Activated CD8-positive, alpha-beta T cell treated with anti-CD3 and anti-CD28 coated beads for 36 hours (primary cell): ENCODE measurements at regions not wholly inside any gene's neighbourhood (a gene's known extent, or its start where the extent isn't known, plus 50 kb on each side); places are given as distances from the start of the nearest gene placed in this dataset.
"Not testable (repeated sequence)": the region's sequence is repeated elsewhere in the genome, so short reads cannot be mapped to it uniquely, and the experiment has no call there.

Source experiments
- ATAC-seq: fragments of 200-7000 bp; cut with Tn5 transposase; one replicate; pipeline ENCODE4 v1.10.0; 2021; ENCODE audit warnings: mild to moderate bottlenecking, moderate library complexity
- CTCF ChIA-PET: fragments of 350-600 bp; sonication (Branson Sonifier 250); formaldehyde crosslinking; loops from one replicate; lab custom pipeline; 2021; ENCODE audit warnings: antibody characterized with exemption; lab: Charles Lee
- POLR2A ChIA-PET: fragments of 350-600 bp; sonication (Branson Sonifier 250); formaldehyde crosslinking; loops from one replicate; lab custom pipeline; 2021; ENCODE audit warnings: antibody characterized with exemption; lab: Charles Lee
- DNase-seq: peaks from one replicate; pipeline ENCODE4 v3.0.0-alpha.2; 2020
- H3K27ac Mint-ChIP-seq: one replicate; pipeline ENCODE4 v1.8.0; 2021; ENCODE audit warnings: mild to moderate bottlenecking, mixed read lengths
- H3K27me3 Mint-ChIP-seq: one replicate; pipeline ENCODE4 v1.8.0; 2021; ENCODE audit warnings: mixed read lengths
- H3K36me3 Mint-ChIP-seq: one replicate; pipeline ENCODE4 v1.8.0; 2021; ENCODE audit warnings: low read depth, mixed read lengths
- H3K4me1 Mint-ChIP-seq: one replicate; pipeline ENCODE4 v1.8.0; 2021; ENCODE audit warnings: low read depth, mixed read lengths
- H3K4me3 Mint-ChIP-seq: one replicate; pipeline ENCODE4 v1.8.0; 2021; ENCODE audit warnings: mild to moderate bottlenecking, moderate library complexity, mixed read lengths
- H3K9me3 Mint-ChIP-seq: one replicate; pipeline ENCODE4 v1.8.0; 2021; ENCODE audit warnings: mixed read lengths
- intact Hi-C: fragments of 100-400 bp; cut with micrococcal nuclease; formaldehyde crosslinking; loops from one replicate; pipeline ENCODE4 v1.10.0; 2022
- TF ChIP-seq, protein P1 (sequence below): fragments of 200-600 bp; IDR thresholded peaks from one replicate; pipeline ENCODE4 v1.8.0; 2022; ENCODE audit warnings: antibody characterized with exemption, mild to moderate bottlenecking

DNA sequence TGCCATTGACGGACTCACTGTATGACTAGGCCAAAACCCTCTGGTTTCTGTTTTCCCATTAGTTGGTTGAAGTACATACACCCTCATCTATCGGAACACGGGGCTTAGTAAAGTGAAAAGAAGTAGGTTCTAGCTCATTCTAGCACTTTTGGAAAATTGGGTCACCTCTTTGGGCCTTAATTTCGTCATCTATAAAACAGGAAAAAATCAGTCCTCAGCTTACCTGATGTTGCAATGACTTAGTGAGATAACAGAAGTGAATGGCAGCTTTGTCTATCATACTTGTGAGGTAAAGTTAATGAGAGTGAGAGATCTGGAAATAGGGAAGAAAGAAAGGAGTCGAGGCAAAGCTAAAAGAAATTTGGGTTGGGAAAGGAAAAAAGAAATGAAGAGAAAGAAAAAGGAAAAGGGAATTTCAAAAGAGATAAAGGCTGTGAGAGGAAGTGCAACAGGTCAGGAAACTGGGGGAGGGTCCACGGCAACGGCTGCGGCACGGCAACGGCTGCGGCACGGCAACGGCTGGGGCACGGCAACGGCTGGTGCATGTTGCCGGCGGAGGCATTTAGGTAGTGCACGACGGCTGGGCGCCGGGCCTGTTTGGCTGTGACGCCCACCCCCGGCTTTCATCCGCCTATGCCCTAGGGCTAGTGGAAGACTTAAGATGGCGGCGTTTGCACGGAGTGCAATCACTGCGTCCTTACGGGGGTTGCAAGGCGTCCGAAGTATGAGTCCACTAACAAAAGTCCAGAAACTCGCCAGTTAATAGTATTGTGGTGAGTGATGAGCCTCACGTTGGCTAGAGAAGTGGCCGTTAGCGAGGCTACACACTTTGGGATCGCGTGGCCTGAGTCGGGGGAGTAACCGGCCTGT lies 91.4 kb upstream of the XIST start:
- CTCF ChIA-PET: no interaction called here

DNA sequence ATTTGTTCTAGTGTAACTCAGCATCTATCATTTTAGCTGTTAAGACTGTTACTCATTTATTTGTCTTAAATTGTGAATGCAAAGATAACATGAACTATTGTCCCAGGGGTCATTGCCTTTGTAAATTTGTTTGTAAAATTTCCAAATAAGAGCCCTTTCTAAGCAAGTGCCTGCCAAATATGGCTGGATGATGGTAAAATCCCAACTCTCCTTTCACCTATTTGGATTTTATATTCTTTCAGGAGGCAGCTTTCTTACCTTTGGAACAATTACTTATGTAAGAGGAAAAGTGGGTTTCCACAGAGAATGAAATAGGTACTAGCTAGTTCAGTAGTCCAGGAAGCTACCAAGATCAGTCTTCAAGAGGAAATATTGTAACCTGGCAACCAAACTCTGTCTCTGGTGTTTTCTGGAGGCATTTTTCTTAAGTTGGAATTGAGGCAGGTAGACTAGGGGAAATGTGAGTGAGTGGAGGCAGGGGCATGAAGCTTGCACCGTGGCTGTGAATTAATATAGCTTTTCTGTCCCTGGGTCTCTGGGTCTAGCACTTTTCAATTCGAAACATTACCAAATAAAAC lies 88.5 kb upstream of the XIST start:
- Mint-ChIP-seq H3K27ac (no peak overlapping the region), H3K27me3 (no peaks in the 10 kb centered on the region), H3K36me3 (peaks cover 2% of the 10 kb centered on the region), H3K4me1 (peaks cover 5% of the 10 kb centered on the region), H3K9me3 (no peaks in the 10 kb centered on the region), H3K4me3 (no peak overlapping the region)
- no peak for DNase-seq
- ChIA-PET CTCF (no interaction called here), POLR2A (no interaction called here)
- ATAC-seq: no peak
- intact Hi-C loops: no loop called here
- TF ChIP-seq, protein P1, sequence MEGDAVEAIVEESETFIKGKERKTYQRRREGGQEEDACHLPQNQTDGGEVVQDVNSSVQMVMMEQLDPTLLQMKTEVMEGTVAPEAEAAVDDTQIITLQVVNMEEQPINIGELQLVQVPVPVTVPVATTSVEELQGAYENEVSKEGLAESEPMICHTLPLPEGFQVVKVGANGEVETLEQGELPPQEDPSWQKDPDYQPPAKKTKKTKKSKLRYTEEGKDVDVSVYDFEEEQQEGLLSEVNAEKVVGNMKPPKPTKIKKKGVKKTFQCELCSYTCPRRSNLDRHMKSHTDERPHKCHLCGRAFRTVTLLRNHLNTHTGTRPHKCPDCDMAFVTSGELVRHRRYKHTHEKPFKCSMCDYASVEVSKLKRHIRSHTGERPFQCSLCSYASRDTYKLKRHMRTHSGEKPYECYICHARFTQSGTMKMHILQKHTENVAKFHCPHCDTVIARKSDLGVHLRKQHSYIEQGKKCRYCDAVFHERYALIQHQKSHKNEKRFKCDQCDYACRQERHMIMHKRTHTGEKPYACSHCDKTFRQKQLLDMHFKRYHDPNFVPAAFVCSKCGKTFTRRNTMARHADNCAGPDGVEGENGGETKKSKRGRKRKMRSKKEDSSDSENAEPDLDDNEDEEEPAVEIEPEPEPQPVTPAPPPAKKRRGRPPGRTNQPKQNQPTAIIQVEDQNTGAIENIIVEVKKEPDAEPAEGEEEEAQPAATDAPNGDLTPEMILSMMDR: no peak

More for the DNA sequence above, 91.4 kb upstream of the XIST start:
- H3K4me1 Mint-ChIP-seq: peaks cover 13% of the 10 kb centered on the region
- peak overlapping the region; percentile 94 for H3K4me3 Mint-ChIP-seq
- peaks cover 10% of the 10 kb centered on the region for H3K36me3 Mint-ChIP-seq
- intact Hi-C loops: no loop called here
- peak; percentile 88 for DNase-seq
- H3K27me3 Mint-ChIP-seq: no peaks in the 10 kb centered on the region
- peak overlapping the region; percentile 97 for H3K27ac Mint-ChIP-seq
- POLR2A ChIA-PET: interaction anchor here (0.6 to 0.9 kb wide), 2 partner anchors 252 to 962 kb away, joined by 3 to 5 read pairs; no protein-coding TSS in a partner anchor
- peak; percentile 99 for ATAC-seq
- TF ChIP-seq, protein P1: no peak
- H3K9me3 Mint-ChIP-seq: no peaks in the 10 kb centered on the region

DNA sequence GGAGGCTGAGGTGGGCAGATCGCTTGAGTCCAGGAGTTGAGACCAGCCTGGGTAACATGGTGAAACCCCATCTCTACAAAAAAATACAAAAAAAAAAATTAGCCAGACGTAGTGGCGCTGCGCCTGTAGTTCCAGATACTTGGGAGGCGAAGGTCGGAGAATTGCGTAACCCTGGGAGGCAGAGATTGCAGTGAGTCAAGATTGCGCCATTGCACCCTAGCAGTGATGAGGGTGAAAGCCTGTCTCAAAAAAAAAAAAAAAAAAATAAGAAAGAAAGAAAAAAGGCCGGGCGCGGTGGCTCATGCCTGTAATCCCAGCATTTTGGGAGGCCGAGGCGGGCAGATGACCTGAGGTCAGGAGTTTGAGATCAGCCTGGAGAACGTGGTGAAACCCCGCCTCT lies 85.3 kb upstream of the XIST start:
- intact Hi-C loops, H3K27ac Mint-ChIP-seq, CTCF ChIA-PET, DNase-seq, ATAC-seq, POLR2A ChIA-PET, H3K4me1 Mint-ChIP-seq, H3K36me3 Mint-ChIP-seq, H3K27me3 Mint-ChIP-seq, H3K4me3 Mint-ChIP-seq, H3K9me3 Mint-ChIP-seq: not testable (repeated sequence)

DNA sequence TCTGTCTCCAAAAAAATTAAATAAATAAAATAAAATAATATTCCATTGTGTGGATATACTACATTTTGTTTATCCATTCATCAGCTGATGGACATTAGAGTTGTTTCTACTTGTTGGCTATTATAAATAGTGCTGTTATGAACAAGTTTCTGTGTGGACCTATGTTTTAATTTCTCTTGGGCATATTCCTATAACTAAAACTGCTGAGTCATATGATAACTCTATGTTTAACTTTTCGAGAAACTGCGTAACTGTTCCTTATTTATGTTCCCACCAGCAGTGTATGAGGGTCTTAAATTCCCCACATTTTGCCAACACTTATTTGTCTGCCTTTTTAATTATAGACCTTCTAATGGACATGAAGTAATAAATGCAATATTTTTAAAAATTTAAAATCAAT lies 80.0 kb upstream of the XIST start:
- no peaks in the 10 kb centered on the region for H3K9me3 Mint-ChIP-seq
- intact Hi-C loops: no loop called here
- ChIA-PET POLR2A (no interaction called here), CTCF (no interaction called here)
- no peaks in the 10 kb centered on the region for H3K36me3 Mint-ChIP-seq
- no peaks in the 10 kb centered on the region for H3K27me3 Mint-ChIP-seq
- no peak overlapping the region for H3K4me3 Mint-ChIP-seq
- H3K27ac Mint-ChIP-seq: no peak overlapping the region
- TF ChIP-seq, protein P1: no peak
- no peaks in the 10 kb centered on the region for H3K4me1 Mint-ChIP-seq
- ATAC-seq: no peak
- no peak for DNase-seq

DNA sequence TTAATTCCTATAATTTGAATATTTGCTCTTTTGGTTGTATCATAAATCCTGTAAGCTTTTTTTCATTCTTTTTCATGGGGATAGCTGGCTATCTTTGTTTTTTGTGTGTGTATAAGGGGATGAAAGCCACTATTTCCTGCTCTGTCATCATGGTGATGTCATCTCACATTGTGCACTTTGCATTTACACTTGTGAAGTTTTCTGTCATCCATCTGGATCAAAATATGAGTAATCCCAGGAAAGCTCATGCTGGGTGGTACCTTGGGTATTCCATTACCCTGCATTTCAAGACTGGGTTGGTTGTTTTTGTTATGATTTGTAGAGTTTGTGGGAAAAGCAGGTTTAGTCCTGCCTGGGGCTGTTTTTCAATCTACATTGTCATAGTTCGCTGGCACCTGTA lies 77.8 kb upstream of the XIST start:
- H3K4me1 Mint-ChIP-seq: no peaks in the 10 kb centered on the region
- intact Hi-C loops: no loop called here
- POLR2A ChIA-PET: no interaction called here

More for the DNA sequence above, 77.8 kb upstream of the XIST start:
- ATAC-seq (no peak), DNase-seq (no peak)
- Mint-ChIP-seq H3K36me3 (no peaks in the 10 kb centered on the region), H3K4me3 (no peak overlapping the region), H3K27me3 (no peaks in the 10 kb centered on the region), H3K27ac (no peak overlapping the region), H3K9me3 (no peaks in the 10 kb centered on the region)
- CTCF ChIA-PET: no interaction called here
- TF ChIP-seq, protein P1: no peak
